ENCODE measurements at regions not wholly inside any gene's neighbourhood (a gene's known extent, or its start where the extent isn't known, plus 50 kb on each side); places are given as distances from the start of the nearest gene placed in this dataset.

DNA sequence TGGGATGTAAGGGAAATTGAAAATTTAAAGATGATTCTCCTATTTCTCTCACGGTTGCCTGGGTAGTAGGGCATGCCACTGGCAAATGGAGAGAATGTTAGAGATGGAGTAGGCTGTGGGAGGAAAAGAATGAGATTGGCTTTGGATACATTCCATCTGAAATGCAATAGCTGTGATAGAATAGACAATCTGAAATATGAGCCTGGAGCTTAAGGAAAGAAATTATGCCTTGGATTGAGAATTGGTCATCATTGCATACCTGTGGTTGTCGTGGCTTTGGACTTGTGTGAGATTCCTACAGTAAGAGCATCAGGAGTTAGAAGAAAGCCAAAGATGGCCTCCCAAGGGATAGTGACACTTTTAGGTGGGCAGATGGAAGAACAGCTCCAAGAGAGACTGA lies 305.1 kb upstream of the SLC10A2 start:
- no peak overlapping the region for H3K4me2 ChIP-seq
- no peak for DNase-seq (ENCODE audit: low spot score)
- no peak for TF ChIP-seq EZH2phosphoT487 (IDR thresholded peaks at IDR 0.05; ENCODE audit: low read depth, severe bottlenecking, unreplicated experiment)
- TF ChIP-seq EZH2 (IDR thresholded peaks at IDR 0.05; ENCODE audit: borderline replicate concordance) = no peak
- TF ChIP-seq, protein P1, sequence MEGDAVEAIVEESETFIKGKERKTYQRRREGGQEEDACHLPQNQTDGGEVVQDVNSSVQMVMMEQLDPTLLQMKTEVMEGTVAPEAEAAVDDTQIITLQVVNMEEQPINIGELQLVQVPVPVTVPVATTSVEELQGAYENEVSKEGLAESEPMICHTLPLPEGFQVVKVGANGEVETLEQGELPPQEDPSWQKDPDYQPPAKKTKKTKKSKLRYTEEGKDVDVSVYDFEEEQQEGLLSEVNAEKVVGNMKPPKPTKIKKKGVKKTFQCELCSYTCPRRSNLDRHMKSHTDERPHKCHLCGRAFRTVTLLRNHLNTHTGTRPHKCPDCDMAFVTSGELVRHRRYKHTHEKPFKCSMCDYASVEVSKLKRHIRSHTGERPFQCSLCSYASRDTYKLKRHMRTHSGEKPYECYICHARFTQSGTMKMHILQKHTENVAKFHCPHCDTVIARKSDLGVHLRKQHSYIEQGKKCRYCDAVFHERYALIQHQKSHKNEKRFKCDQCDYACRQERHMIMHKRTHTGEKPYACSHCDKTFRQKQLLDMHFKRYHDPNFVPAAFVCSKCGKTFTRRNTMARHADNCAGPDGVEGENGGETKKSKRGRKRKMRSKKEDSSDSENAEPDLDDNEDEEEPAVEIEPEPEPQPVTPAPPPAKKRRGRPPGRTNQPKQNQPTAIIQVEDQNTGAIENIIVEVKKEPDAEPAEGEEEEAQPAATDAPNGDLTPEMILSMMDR (IDR thresholded peaks at IDR 0.05; ENCODE audit: poor library complexity) = no peak
- WGBS (ENCODE audit: low lambda C conversion rate, missing lambda C conversion rate) = 83% methylated on average over 2 of the region's 2 CpGs
- H2AFZ ChIP-seq = no peak overlapping the region
- no peaks in the 10 kb centered on the region for H3K4me1 ChIP-seq (ENCODE audit: insufficient read depth)
- no peak overlapping the region for H3K27ac ChIP-seq
- no peaks in the 10 kb centered on the region for H3K36me3 ChIP-seq (replicated peaks; ENCODE audit: insufficient read depth, low read depth)
- no peaks in the 10 kb centered on the region for H3K9me2 ChIP-seq (replicated peaks; ENCODE audit: insufficient read depth)
- H3K27me3 ChIP-seq = no peaks in the 10 kb centered on the region
- no peaks in the 10 kb centered on the region for H3K79me2 ChIP-seq
- H3K9me3 ChIP-seq (ENCODE audit: low read depth) = no peaks in the 10 kb centered on the region
- H4K20me1 ChIP-seq (ENCODE audit: insufficient read depth, poor library complexity, severe bottlenecking) = no peaks in the 10 kb centered on the region
- H3K4me3 ChIP-seq = no peak overlapping the region

DNA sequence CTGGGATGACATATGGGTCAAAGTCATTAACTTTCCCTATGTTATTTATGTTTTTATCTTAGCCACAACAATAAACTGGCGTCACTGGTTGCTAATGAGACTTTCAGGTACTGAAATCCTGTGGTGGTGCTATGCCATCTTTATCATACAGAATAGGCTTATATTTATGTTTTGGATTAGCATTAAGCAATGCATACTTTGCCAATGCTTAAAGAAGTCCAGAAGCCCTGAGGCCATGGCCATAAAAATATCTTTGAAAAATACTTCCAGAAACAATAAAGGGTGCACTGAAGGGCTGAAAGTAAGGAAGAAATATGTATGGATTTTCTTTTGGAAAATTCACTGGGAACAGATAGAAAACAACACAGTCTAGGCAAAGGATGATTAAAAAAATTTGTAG lies 304.6 kb upstream of the SLC10A2 start:
- Histone ChIP-seq H3K9me3 (ENCODE audit: low read depth) (no peaks in the 10 kb centered on the region), H3K9me2 (replicated peaks; ENCODE audit: insufficient read depth) (no peaks in the 10 kb centered on the region), H3K4me2 (no peak overlapping the region), H3K4me3 (no peak overlapping the region), H4K20me1 (ENCODE audit: insufficient read depth, poor library complexity, severe bottlenecking) (no peaks in the 10 kb centered on the region), H3K36me3 (replicated peaks; ENCODE audit: insufficient read depth, low read depth) (no peaks in the 10 kb centered on the region), H3K79me2 (no peaks in the 10 kb centered on the region), H3K4me1 (ENCODE audit: insufficient read depth) (no peaks in the 10 kb centered on the region), H3K27me3 (no peaks in the 10 kb centered on the region), H3K27ac (no peak overlapping the region), H2AFZ (no peak overlapping the region)
- WGBS (ENCODE audit: low lambda C conversion rate, missing lambda C conversion rate) = 54% methylated on average over 1 of the region's 1 CpG
- TF ChIP-seq EZH2 (IDR thresholded peaks at IDR 0.05; ENCODE audit: borderline replicate concordance) (no peak), EZH2phosphoT487 (IDR thresholded peaks at IDR 0.05; ENCODE audit: low read depth, severe bottlenecking, unreplicated experiment) (no peak)
- TF ChIP-seq, protein P1 (IDR thresholded peaks at IDR 0.05; ENCODE audit: poor library complexity) = no peak
- DNase-seq (ENCODE audit: low spot score) = no peak

DNA sequence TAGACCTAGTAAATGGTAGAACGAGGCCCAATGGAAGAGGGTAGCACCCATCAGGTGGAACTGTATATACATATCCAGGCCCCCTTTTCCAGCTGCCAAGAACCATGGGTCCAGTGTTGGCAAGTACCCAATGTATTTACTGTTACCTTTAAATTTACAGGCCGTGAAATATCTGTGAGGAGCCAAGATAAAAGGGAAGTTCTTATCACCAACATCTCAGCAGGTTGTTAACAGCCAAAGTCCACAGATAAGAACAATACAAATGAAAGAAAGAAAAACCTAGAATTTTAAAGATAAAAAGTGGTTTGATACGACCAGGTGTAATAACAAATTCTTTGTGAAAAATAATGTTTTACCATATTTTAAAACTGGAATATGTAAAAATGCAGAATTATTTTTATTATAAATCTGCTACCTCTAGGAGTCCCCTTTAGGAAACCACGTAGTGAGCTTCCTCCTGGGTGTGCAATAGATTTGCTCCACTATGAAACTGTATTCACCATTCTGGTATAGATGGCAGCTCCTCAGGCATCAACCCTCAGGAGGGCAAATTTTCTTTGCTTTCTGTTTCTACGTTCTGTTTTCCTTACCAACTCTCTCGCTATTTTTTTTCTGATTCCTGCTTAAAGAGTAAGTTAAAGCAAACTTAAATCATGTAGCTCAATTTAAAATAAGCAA lies 292.2 kb upstream of the SLC10A2 start:
- H3K9me3 ChIP-seq (ENCODE audit: low read depth) = no peaks in the 10 kb centered on the region
- TF ChIP-seq EZH2phosphoT487 (IDR thresholded peaks at IDR 0.05; ENCODE audit: low read depth, severe bottlenecking, unreplicated experiment) (no peak), EZH2 (IDR thresholded peaks at IDR 0.05; ENCODE audit: borderline replicate concordance) (no peak)
- TF ChIP-seq, protein P1 (IDR thresholded peaks at IDR 0.05; ENCODE audit: poor library complexity) = no peak
- H3K36me3 ChIP-seq (replicated peaks; ENCODE audit: insufficient read depth, low read depth) = no peaks in the 10 kb centered on the region
- H3K4me3 ChIP-seq = no peak overlapping the region
- H3K27me3 ChIP-seq = no peaks in the 10 kb centered on the region
- H3K27ac ChIP-seq = no peak overlapping the region
- no peaks in the 10 kb centered on the region for H3K79me2 ChIP-seq
- no peak overlapping the region for H2AFZ ChIP-seq
- H4K20me1 ChIP-seq (ENCODE audit: insufficient read depth, poor library complexity, severe bottlenecking) = no peaks in the 10 kb centered on the region
- H3K4me1 ChIP-seq (ENCODE audit: insufficient read depth) = peaks cover 5% of the 10 kb centered on the region
- DNase-seq (ENCODE audit: low spot score) = peak; percentile 19
- H3K9me2 ChIP-seq (replicated peaks; ENCODE audit: insufficient read depth) = no peaks in the 10 kb centered on the region
- H3K4me2 ChIP-seq = peak overlapping the region; percentile 57
- WGBS (ENCODE audit: low lambda C conversion rate, missing lambda C conversion rate) = 42% methylated on average over 6 of the region's 6 CpGs

All from hepatocyte (in vitro differentiated cells).